ENCODE measurements at regions not wholly inside any gene's neighbourhood (a gene's known extent, or its start where the extent isn't known, plus 50 kb on each side); places are given as distances from the start of the nearest gene placed in this dataset.

- Mint-ChIP-seq H3K27ac (no peak overlapping the region), H3K9me3 (peaks cover 0 to 13% (median 2%) of the 10 kb centered on the region in 9 donors), H3K4me1 (no peaks in the 10 kb centered on the region), H3K27me3 (no peaks in the 10 kb centered on the region), H3K4me3 (no peak overlapping the region), H3K36me3 (no peaks in the 10 kb centered on the region)
- POLR2A ChIA-PET: no interaction called here
- DNase-seq (no peak), ATAC-seq (no peak)
These were observed 369.1 kb downstream of the MTRR start for GRCh38 chr5:8238080-8238479.

DNA sequence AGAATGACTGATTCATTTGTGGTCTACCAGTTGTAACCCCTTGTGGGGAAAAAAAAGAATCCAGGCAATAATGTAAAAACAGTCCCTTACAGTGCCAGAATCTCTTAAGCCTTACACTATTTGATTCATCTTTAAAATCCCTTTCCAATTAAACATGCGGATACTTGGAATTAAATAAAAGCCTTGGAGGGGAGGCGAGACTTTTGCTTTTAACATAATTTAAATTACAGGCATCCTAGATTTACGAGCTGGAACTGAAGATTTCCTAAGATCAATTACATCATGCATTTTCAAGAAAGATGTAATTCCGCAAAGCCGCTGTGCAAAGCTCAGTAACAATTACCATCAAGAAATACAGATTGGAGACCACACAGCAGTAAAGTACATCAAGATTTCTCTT is 370.2 kb downstream of the MTRR start:
- no peak for DNase-seq
- Mint-ChIP-seq H3K9me3 (peaks cover 0 to 17% (median 3%) of the 10 kb centered on the region in 9 donors), H3K4me3 (no peak overlapping the region), H3K27ac (no peak overlapping the region), H3K27me3 (no peaks in the 10 kb centered on the region), H3K36me3 (no peaks in the 10 kb centered on the region), H3K4me1 (no peaks in the 10 kb centered on the region)
- ATAC-seq: no peak
- POLR2A ChIA-PET: no interaction called here

DNA sequence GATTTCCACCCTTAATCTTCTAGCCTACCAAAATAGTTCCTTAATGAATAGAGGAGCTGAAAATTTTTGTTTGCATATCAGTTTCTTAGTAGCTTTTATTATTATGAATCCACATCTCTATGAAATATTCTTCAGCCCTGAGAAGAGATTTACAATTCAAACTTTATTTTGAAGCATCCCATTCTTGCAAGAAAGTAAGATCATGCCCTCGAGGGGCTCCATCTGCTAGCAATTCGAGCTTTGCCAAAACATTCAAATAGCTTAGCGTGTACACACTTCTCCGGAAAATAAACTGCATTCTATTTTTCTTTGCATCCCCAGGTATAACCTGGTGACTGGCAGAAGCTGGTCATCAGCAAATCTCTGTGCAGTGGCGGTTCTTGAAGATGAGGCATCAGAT is 370.7 kb downstream of the MTRR start:
- H3K36me3 Mint-ChIP-seq: no peaks in the 10 kb centered on the region
- H3K27ac Mint-ChIP-seq: no peak overlapping the region
- H3K4me1 Mint-ChIP-seq: no peaks in the 10 kb centered on the region
- POLR2A ChIA-PET: no interaction called here
- H3K27me3 Mint-ChIP-seq: peaks cover 0 to 4% (median 0%) of the 10 kb centered on the region in 5 donors
- no peak overlapping the region for H3K4me3 Mint-ChIP-seq
- peaks cover 0 to 17% (median 5%) of the 10 kb centered on the region in 9 donors for H3K9me3 Mint-ChIP-seq
- ATAC-seq: no peak
- no peak for DNase-seq

- H3K27ac Mint-ChIP-seq: no peak overlapping the region
- H3K27me3 Mint-ChIP-seq: peaks cover 0 to 5% (median 0%) of the 10 kb centered on the region in 5 donors
- POLR2A ChIA-PET: no interaction called here
- H3K9me3 Mint-ChIP-seq: peaks cover 0 to 12% (median 3%) of the 10 kb centered on the region in 9 donors
- no peaks in the 10 kb centered on the region for H3K4me1 Mint-ChIP-seq
- no peaks in the 10 kb centered on the region for H3K36me3 Mint-ChIP-seq
- H3K4me3 Mint-ChIP-seq: no peak overlapping the region
- ATAC-seq (no peak), DNase-seq (no peak)
These were observed 372.1 kb downstream of the MTRR start for GRCh38 chr5:8241076-8241475.

GRCh38 chr5:8241558-8241957 is 372.6 kb downstream of the MTRR start:
- Mint-ChIP-seq H3K27me3 (peaks cover 0 to 5% (median 0%) of the 10 kb centered on the region in 5 donors), H3K36me3 (no peaks in the 10 kb centered on the region), H3K4me3 (no peak overlapping the region), H3K4me1 (no peaks in the 10 kb centered on the region), H3K27ac (no peak overlapping the region), H3K9me3 (peaks cover 0 to 8% (median 2%) of the 10 kb centered on the region in 9 donors)
- ATAC-seq (no peak), DNase-seq (no peak)
- POLR2A ChIA-PET: no interaction called here

GRCh38 chr5:8247049-8247899 is 378.3 kb downstream of the MTRR start:
- no peaks in the 10 kb centered on the region for H3K36me3 Mint-ChIP-seq
- H3K27me3 Mint-ChIP-seq: peaks cover 0 to 10% (median 0%) of the 10 kb centered on the region in 5 donors
- ATAC-seq (no peak), DNase-seq (no peak)
- no peaks in the 10 kb centered on the region for H3K4me1 Mint-ChIP-seq
- POLR2A ChIA-PET: no interaction called here
- peaks cover 0 to 13% (median 3%) of the 10 kb centered on the region in 9 donors for H3K9me3 Mint-ChIP-seq
- no peak overlapping the region for H3K27ac Mint-ChIP-seq
- no peak overlapping the region for H3K4me3 Mint-ChIP-seq

GRCh38 chr5:8253376-8253775 is 384.4 kb downstream of the MTRR start:
- POLR2A ChIA-PET: no interaction called here
- DNase-seq (no peak), ATAC-seq (no peak)
- Mint-ChIP-seq H3K4me3 (no peak overlapping the region), H3K27ac (no peak overlapping the region), H3K4me1 (no peaks in the 10 kb centered on the region), H3K9me3 (peaks cover 0 to 12% (median 0%) of the 10 kb centered on the region in 9 donors), H3K36me3 (no peaks in the 10 kb centered on the region), H3K27me3 (peaks cover 0 to 6% (median 0%) of the 10 kb centered on the region in 5 donors)

GRCh38 chr5:8254674-8255073 is 385.7 kb downstream of the MTRR start:
- Mint-ChIP-seq H3K36me3 (no peaks in the 10 kb centered on the region), H3K9me3 (peaks cover 0 to 11% (median 0%) of the 10 kb centered on the region in 9 donors), H3K27ac (no peak overlapping the region), H3K4me3 (no peak overlapping the region), H3K4me1 (no peaks in the 10 kb centered on the region), H3K27me3 (peaks cover 0 to 6% (median 0%) of the 10 kb centered on the region in 5 donors)
- ATAC-seq: no peak
- POLR2A ChIA-PET: no interaction called here
- no peak for DNase-seq

- Mint-ChIP-seq H3K36me3 (no peaks in the 10 kb centered on the region), H3K4me1 (no peaks in the 10 kb centered on the region), H3K9me3 (peaks cover 0 to 15% (median 0%) of the 10 kb centered on the region in 9 donors), H3K4me3 (no peak overlapping the region), H3K27ac (no peak overlapping the region), H3K27me3 (peaks cover 0 to 1% (median 0%) of the 10 kb centered on the region in 5 donors)
- DNase-seq (no peak), ATAC-seq (no peak)
- POLR2A ChIA-PET: no interaction called here
These were observed 389.9 kb downstream of the MTRR start for GRCh38 chr5:8258801-8259200.

DNA sequence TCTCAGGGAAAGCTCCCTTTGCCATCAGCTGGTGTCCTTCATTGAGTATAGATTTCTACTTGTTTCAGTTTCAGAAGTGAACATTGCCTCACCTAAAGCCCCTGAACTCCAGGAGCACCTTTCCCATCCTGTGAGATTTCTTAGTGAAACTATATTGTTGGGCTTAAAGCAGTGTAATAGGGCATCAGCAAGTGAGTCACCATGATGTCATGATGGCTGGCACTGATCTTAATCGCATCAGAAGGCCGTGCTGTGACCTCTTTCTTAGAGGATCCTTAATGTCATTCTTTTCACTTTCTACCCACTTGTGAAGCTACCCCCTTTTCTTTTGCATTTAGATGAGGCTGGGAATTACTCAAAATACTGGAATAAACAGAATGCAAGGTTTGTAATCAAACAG is 401.3 kb downstream of the MTRR start:
- Mint-ChIP-seq H3K4me1 (no peaks in the 10 kb centered on the region), H3K27me3 (no peaks in the 10 kb centered on the region), H3K4me3 (no peak overlapping the region), H3K36me3 (peaks cover 0 to 9% (median 0%) of the 10 kb centered on the region in 3 donors), H3K27ac (no peak overlapping the region), H3K9me3 (peaks cover 2 to 46% (median 14%) of the 10 kb centered on the region in 9 donors)
- ATAC-seq: no peak
- POLR2A ChIA-PET: no interaction called here
- no peak for DNase-seq

DNA sequence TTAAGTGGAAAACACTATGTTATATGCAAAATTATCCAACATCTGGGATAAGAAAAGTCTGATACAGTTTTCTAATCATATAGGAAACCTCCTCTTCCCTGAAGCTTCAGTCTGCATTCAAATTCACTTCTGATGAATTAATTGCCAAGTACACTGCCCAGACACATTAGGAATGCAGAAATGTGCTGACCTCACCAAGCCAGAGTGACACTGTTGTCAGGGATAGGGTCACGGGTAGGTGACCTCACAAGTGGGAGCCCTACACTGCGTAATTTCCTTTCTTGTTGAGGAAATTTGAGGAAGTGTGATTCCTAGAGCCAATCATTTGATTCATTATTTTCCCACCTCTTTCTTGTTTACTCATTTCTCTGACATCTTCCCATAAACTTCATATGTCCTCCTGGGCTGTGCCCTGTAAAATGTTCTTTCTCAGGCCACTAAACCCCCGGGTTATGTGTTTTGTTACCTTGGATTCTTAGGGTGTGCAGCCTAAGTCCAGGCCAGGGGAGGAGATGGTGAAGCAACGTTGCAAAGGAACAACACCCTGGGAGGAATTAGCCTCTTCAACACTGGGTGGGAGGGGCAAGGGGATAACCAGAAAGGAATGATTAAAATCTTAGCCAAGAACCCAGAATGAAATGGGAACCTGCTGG is 411.9 kb downstream of the MTRR start:
- Mint-ChIP-seq H3K4me1 (no peaks in the 10 kb centered on the region), H3K4me3 (no peak overlapping the region), H3K9me3 (peaks cover 2 to 21% (median 8%) of the 10 kb centered on the region in 9 donors), H3K27ac (no peak overlapping the region), H3K27me3 (no peaks in the 10 kb centered on the region), H3K36me3 (no peaks in the 10 kb centered on the region)
- POLR2A ChIA-PET: no interaction called here
- ATAC-seq (no peak), DNase-seq (no peak)

DNA sequence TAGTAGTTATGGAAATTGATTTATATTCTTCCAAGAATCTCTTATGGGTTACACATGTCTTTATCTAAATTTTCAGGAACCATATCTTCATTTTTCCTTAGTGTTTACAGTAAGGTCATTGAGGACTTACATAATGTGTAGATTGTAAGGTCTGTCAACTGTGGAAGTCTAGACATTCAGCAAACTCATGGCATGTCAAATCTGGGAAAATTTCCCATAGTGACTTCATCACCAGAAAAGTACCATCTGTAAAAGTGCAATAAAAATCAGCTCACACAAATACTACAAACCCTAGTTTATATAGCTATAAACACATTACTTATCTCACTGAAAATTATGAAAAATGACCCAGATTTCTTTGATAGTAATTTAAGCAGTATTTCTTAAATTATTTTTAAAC is 419.4 kb downstream of the MTRR start:
- DNase-seq (no peak), ATAC-seq (no peak)
- no peak overlapping the region for H3K27ac Mint-ChIP-seq
- H3K27me3 Mint-ChIP-seq: peaks cover 0 to 4% (median 0%) of the 10 kb centered on the region in 5 donors
- H3K4me1 Mint-ChIP-seq: no peaks in the 10 kb centered on the region
- POLR2A ChIA-PET: no interaction called here
- no peak overlapping the region for H3K4me3 Mint-ChIP-seq
- peaks cover 0 to 15% (median 7%) of the 10 kb centered on the region in 9 donors for H3K9me3 Mint-ChIP-seq
- no peaks in the 10 kb centered on the region for H3K36me3 Mint-ChIP-seq

GRCh38 chr5:8288897-8289516 is 420.1 kb downstream of the MTRR start:
- peaks cover 0 to 4% (median 0%) of the 10 kb centered on the region in 5 donors for H3K27me3 Mint-ChIP-seq
- no peak overlapping the region for H3K4me3 Mint-ChIP-seq
- H3K9me3 Mint-ChIP-seq: peaks cover 0 to 18% (median 8%) of the 10 kb centered on the region in 9 donors
- no peak overlapping the region for H3K27ac Mint-ChIP-seq
- POLR2A ChIA-PET: no interaction called here
- no peaks in the 10 kb centered on the region for H3K36me3 Mint-ChIP-seq
- DNase-seq: no peak
- H3K4me1 Mint-ChIP-seq: no peaks in the 10 kb centered on the region
- ATAC-seq: no peak

All from naive thymus-derived CD8-positive, alpha-beta T cell (primary cell).